Astrocyte of the cerebellum (primary cell): ENCODE measurements at regions not wholly inside any gene's neighbourhood (a gene's known extent, or its start where the extent isn't known, plus 50 kb on each side); places are given as distances from the start of the nearest gene placed in this dataset.

ENCODE experiments used
- DNase-seq: peaks from one replicate; pipeline ENCODE4 v3.0.0-alpha.2; 2011; ENCODE audit warnings: low read depth
- H3K4me3 ChIP-seq: 2 replicates; pipeline ENCODE4 v1.5.1; 2011; ENCODE audit warnings: mild to moderate bottlenecking, low read depth, low read length, moderate library complexity
- in situ Hi-C: cut with HindIII; loops from 2 replicates; pipeline ENCODE4 v1.10.0; 2017; ENCODE audit warnings: low sequenced_read_pairs
- TF ChIP-seq, protein P1 (sequence below): IDR thresholded peaks from 2 replicates; pipeline ENCODE4 v1.5.1; 2012; ENCODE audit warnings: low read length, low read depth, moderate library complexity, mild to moderate bottlenecking; ENCODE audit errors: missing control alignments

DNA sequence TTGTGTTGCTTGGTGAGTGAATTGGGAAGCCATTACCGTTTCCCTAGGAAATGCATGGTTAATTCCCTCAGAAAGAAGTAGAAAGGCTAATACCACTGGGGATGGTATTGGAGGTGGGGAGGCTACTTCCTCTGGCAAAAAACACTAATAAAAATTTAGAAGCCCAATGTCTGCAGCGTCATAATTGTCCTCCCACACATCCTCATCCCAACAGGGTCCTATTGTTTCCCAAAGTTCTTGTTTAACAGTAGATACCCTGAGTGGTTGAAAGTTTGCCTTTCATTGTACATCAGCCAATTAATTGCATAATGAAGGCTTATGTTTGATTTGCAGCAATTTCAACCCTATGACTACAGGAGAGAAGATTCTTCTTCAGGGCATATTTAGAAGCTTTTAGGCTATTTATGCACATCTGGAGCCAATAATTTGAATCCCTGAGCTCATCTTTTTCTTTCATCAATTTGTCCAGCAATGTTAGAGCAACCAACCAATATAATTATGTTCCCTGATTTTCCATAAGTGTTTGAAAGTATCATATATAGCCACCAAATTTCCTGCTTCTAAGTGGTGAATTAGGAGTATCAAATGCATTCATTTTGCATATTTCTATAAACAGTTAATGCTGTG lies 491.0 kb downstream of the SLITRK5 start:
- in situ Hi-C loops = no loop called here
- H3K4me3 ChIP-seq = no peak overlapping the region
- TF ChIP-seq, protein P1, sequence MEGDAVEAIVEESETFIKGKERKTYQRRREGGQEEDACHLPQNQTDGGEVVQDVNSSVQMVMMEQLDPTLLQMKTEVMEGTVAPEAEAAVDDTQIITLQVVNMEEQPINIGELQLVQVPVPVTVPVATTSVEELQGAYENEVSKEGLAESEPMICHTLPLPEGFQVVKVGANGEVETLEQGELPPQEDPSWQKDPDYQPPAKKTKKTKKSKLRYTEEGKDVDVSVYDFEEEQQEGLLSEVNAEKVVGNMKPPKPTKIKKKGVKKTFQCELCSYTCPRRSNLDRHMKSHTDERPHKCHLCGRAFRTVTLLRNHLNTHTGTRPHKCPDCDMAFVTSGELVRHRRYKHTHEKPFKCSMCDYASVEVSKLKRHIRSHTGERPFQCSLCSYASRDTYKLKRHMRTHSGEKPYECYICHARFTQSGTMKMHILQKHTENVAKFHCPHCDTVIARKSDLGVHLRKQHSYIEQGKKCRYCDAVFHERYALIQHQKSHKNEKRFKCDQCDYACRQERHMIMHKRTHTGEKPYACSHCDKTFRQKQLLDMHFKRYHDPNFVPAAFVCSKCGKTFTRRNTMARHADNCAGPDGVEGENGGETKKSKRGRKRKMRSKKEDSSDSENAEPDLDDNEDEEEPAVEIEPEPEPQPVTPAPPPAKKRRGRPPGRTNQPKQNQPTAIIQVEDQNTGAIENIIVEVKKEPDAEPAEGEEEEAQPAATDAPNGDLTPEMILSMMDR = no peak
- DNase-seq = no peak

DNA sequence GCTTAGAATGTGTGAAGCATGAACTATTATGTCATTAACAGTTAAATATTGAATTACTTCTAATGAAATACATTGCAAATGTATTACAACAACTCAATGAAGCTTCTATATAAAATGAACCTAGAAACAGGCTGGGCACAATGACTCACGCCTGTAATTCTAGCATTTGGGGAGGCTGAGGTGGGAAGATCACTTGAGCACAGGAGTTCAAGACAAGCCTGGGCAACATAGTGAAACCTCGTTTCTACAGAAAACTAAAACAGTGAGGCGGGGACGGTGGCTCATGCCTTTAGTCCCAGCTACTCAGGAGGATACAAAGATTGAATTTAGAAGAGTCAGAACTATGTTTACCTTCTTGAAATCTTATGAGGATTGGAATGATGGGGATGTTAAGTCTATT lies 505.1 kb downstream of the SLITRK5 start:
- no peak for DNase-seq
- in situ Hi-C loops = no loop called here
- TF ChIP-seq, protein P1 = no peak
- H3K4me3 ChIP-seq = no peak overlapping the region

DNA sequence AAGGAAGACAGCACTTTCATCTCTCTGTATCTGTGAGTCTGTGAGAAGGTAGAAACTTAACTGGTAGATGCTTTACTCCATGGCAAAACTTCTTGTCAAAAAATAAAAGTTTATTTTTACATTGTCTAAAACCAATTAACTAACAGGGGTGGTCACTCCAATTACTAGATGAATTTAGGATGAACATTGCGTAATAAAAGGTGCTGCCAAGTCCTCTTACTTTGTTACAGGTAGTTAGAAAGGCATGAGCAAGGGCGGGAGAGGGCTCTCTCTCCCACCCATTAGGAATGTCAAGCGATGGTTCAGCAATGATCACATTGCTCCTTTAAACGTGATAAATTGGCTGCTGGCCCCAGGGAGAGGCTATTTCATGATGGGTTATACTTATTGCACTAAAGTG lies 512.3 kb downstream of the SLITRK5 start:
- in situ Hi-C loops = no loop called here
- H3K4me3 ChIP-seq = no peak overlapping the region
- TF ChIP-seq, protein P1 = no peak
- DNase-seq = no peak

DNA sequence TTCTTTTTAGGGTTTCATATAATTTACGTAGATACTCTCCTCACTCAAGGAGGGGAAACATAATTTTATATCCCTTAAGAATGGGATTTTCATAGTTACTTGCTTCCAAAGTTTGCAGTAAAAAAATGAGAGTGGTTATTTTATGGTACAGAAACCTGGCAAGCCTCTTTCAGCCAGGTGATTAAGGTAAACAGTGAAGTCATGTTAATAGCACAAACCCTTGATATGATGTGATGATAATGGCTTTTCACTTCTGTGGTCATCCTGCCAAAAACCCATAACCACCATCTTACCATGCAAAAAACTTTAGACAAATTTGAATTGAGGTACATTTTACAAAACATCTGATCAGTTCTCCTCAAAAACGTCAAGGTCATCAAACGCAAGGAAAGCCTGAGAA lies 517.8 kb downstream of the SLITRK5 start:
- TF ChIP-seq, protein P1 = no peak
- DNase-seq = no peak
- in situ Hi-C loops = no loop called here
- no peak overlapping the region for H3K4me3 ChIP-seq

DNA sequence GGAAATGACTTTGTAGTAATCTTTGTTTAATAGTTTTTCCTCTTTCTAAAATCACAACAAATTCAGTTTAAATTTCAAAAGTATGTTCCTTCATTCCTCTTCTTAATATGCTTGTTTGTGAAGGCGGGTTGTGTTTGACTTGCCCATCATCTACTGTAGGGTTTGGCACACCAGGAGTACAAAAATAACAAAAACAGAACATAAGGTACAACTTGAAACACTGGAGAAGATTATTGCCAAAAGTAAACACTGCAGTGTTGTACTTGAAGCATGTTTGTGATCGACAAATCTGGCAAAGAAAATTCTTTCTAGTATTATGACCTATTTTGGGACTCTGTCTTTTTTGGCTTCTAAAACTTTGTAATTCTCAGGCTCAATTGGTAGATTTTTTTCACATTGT lies 518.6 kb downstream of the SLITRK5 start:
- in situ Hi-C loops = no loop called here
- TF ChIP-seq, protein P1 = no peak
- no peak for DNase-seq
- H3K4me3 ChIP-seq = no peak overlapping the region

DNA sequence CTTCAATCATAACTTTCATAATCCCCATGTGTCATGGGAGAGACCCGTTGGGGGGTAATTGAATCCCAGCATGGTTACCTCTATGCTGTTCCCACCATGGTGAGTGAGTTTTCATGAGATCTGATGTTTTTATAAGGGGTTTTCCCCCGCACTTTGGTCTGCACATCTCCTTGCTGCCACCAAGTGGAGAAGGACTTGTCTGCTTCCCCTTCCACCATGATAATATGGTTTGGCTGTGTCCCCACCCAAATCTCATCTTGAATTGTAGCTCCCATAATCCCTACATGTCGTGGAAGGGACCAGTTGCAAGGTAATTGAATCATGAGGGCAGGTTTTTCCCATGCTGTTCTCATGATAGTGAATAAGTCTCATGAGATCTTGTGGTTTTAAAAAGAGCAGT lies 524.9 kb downstream of the SLITRK5 start:
- TF ChIP-seq, protein P1 = no peak
- no peak for DNase-seq
- no peak overlapping the region for H3K4me3 ChIP-seq
- in situ Hi-C loops = no loop called here
